Breast epithelium (tissue), 3 donors: ENCODE measurements at regions not wholly inside any gene's neighbourhood (a gene's known extent, or its start where the extent isn't known, plus 50 kb on each side); places are given as distances from the start of the nearest gene placed in this dataset.

Experiments
- POLR2A ChIP-seq: fragments of 450-650 bp; IDR thresholded peaks from one replicate; pipeline ENCODE4 v1.6.1; 2016; ENCODE audit warnings: antibody characterized with exemption, mild to moderate bottlenecking, moderate library complexity
- POLR2AphosphoS5 ChIP-seq, 3 donors: sonication (generic); formaldehyde crosslinking; IDR thresholded peaks; one replicate each; pipeline ENCODE4 v1.6.1; 2017; ENCODE audit warnings: antibody characterized with exemption in 3 of 3
- TF ChIP-seq, protein P1 (sequence below), 3 donors: fragments of 450-650 bp; IDR thresholded peaks; one replicate each; pipeline ENCODE4 v1.5.1; 2016 to 2017; ENCODE audit warnings: antibody characterized with exemption in 3 of 3, mild to moderate bottlenecking in 3 of 3, moderate library complexity in 3 of 3

DNA sequence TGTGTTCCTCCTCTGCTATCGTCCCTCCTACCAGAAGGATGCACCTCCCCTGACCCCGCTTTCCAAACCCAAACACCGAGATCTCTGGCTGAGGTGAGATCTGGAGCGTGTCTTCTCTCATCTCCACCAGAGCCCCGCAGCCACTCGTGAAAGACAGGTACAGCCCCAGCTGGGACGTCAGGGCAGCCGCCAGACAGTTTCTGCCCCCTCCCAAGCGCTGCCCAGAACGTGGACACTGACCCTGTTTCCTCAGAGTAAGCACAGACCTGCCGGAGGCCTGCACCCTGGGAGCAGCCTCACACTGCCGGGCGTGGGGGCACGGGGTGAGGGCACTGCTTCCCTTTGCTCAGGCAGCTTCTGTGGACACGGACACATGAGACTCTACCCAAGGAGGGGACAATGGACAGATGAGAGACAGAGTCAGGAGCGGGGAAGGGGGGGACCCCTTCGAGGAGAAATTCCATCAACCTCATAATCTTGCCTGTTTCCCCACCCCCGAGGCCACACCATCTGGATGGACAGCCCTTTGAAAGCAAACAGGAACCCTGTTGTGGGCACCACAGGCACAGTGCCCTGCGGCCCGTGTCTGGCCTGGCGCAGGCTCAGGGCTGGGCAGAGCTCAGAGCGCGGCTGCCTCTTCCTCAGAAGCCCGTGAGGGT lies 210.6 kb downstream of the DLL1 start:
- TF ChIP-seq POLR2AphosphoS5 (IDR thresholded peaks at IDR 0.05) (no peak), POLR2A (no peak)
- TF ChIP-seq, protein P1, sequence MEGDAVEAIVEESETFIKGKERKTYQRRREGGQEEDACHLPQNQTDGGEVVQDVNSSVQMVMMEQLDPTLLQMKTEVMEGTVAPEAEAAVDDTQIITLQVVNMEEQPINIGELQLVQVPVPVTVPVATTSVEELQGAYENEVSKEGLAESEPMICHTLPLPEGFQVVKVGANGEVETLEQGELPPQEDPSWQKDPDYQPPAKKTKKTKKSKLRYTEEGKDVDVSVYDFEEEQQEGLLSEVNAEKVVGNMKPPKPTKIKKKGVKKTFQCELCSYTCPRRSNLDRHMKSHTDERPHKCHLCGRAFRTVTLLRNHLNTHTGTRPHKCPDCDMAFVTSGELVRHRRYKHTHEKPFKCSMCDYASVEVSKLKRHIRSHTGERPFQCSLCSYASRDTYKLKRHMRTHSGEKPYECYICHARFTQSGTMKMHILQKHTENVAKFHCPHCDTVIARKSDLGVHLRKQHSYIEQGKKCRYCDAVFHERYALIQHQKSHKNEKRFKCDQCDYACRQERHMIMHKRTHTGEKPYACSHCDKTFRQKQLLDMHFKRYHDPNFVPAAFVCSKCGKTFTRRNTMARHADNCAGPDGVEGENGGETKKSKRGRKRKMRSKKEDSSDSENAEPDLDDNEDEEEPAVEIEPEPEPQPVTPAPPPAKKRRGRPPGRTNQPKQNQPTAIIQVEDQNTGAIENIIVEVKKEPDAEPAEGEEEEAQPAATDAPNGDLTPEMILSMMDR (IDR thresholded peaks at IDR 0.05): no peak
